Activated CD4-positive, alpha-beta T cell treated with anti-CD3 and anti-CD28 coated beads, Interleukin-2, Interleukin-6, amounts not matched to agents 100 ng/mL and 50 ng/mL, durations not matched to agents 16 hours and 8 hours (primary cell): ENCODE measurements at regions not wholly inside any gene's neighbourhood (a gene's known extent, or its start where the extent isn't known, plus 50 kb on each side); places are given as distances from the start of the nearest gene placed in this dataset.

Experiments used
- DNase-seq: peaks from one replicate; pipeline ENCODE4 v3.0.0-alpha.2; 2020

- DNase-seq: no peak
Observed at GRCh38 chr1:235009561-235010306, 118.9 kb downstream of the TOMM20 start.

DNA sequence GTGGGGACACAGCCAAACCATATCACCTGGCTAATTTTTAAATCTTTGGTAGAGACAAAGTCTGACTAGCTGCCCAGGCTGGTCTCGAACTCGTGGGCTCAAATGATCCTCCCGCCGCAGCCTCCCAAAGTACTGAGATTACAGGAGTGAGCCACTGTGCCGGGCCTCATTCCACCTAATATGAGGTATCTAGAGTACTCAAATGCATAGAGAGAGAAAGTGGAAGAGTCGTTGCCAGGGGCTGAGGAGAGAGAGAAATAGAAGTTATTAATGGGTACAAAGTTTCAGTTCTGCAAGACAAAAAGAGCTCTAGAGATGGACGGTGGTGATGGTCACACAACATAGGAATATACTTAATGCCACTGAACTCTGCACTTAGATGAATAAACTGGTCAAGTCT is 119.6 kb downstream of the TOMM20 start:
- DNase-seq: no peak

DNA sequence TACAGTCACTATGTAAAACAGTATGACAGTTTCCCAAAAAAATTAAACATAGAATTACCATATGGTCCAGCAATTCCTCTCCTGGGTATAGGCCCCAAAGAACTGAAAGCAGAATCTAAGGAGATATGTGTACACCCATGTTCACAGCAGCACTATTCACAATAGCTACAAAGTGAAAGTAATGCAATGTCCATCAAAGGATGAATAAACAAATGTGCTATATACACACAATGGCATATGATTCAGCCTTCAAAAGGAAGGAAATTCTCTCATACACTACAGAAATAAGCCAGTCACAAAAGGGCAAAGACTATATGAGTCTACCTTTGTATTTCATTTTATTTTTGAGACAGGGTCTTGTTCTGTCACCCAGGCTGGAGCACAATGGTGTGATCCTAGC is 120.4 kb downstream of the TOMM20 start:
- DNase-seq: no peak

DNA sequence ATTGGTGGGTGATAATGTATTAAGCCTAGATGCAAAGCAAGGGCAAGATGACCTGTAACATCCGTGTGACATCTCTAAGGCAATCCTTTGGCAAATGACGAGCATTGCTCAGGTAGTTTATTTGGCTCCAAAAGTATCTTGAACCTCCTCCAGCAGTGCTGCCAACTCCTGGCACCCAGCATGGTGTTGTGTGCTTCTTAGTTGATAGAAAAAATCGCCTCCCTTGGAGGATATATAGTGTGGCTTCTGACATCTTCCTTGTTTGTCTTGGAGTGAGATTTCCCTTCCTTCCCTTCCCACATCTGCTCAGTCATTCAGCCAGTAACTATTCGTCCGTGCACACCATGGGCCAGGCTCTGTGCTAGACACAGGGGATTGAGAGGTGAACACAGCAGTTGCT is 121.8 kb downstream of the TOMM20 start:
- DNase-seq: no peak

- peak; percentile 65 for DNase-seq
Observed at GRCh38 chr1:235006132-235006721, 122.4 kb downstream of the TOMM20 start.

GRCh38 chr1:235004840-235005391 is 123.7 kb downstream of the TOMM20 start:
- no peak for DNase-seq

DNA sequence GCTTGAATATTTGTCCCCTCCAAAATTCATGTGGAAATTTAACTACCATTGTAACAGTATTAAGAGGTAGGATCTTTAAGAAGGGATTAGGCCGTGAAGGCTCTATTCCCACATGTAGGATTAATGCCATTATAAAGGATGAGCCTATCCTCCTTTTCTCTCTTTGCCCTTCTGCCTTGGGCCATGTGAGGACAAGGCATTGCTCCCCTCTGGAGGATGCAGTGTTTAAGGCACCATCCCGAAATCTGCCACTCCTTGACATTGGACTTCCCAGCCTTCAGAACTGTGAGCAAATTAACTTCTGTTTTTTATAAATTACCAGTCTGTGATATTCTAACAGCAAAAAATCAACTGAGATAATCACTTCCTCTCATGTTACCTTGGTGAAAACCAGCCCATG is 124.4 kb downstream of the TOMM20 start:
- DNase-seq: no peak

DNA sequence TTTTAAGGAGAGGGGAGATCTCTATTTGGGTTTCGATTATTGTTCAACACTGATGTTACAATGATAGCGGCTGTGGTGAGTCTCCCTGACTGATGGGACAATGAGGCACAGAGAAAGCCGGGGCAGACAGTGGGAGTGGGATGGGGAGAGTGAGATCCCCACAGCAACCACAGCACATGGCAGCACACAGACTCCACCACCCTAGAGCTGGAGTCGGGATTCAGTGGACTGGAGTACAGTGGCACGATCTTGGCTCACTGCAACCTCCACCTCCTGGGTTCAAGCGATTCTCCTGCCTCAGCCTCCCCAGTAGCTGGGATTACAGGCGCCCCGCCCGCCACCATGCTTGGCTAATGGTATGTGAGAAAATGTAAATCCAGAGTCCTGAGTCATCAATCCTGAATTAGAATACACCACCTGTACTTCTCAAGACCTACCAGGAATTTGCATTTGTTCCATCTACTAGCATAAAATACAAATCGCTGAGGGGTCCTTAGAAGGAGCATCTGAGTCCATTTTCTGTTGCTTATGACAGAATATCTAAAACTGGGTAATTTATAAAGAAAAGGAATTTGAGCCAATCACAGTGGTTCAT is 125.8 kb downstream of the TOMM20 start:
- DNase-seq: no peak

DNA sequence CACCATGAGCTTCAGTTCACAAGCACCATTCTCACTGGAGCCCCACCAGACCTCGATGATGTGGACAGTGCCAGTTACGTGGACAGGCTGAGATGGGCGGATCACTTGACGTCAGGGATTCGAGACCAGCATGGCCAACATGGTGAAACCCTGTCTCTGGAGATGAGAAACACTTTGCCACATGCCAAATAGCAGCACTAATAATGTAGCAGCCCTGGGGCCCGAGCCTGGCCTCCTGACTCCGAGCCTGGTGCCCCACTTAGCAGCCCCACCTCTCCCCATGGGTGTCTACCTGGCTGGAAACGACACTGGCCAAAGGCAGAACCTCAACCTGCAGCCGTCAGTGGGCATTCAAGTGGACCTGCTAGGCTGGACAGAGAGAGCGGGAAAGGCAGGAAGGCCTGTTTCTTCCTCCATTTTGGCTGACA is 129.1 kb downstream of the TOMM20 start:
- no peak for DNase-seq

- DNase-seq: no peak
Observed at GRCh38 chr1:234997896-234998741, 130.5 kb downstream of the TOMM20 start.

- no peak for DNase-seq
Observed at GRCh38 chr1:234997201-234997895, 131.3 kb downstream of the TOMM20 start.

DNA sequence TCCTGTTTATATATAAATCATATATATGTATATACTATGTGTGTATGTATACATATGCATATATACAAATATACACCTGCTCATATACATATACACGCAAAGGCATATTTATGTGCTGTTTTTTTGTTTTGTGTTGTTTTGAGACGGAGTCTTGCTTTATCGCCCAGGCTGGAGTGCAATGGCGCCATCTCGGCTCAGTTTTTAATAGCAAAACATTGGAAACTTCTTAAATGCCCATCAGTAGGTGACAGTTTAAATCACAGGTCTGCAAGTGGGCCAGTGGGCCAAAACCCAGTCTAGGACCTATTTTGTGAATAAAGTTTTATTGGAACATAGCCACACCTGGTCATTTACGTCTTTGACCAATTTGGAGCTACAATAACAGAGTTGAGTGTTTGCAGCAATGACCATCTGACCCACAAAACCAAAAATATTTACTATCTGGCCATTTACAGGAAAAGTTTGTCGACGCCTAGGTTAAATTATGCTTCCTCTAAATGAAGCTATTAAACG is 132.3 kb downstream of the TOMM20 start:
- no peak for DNase-seq

DNA sequence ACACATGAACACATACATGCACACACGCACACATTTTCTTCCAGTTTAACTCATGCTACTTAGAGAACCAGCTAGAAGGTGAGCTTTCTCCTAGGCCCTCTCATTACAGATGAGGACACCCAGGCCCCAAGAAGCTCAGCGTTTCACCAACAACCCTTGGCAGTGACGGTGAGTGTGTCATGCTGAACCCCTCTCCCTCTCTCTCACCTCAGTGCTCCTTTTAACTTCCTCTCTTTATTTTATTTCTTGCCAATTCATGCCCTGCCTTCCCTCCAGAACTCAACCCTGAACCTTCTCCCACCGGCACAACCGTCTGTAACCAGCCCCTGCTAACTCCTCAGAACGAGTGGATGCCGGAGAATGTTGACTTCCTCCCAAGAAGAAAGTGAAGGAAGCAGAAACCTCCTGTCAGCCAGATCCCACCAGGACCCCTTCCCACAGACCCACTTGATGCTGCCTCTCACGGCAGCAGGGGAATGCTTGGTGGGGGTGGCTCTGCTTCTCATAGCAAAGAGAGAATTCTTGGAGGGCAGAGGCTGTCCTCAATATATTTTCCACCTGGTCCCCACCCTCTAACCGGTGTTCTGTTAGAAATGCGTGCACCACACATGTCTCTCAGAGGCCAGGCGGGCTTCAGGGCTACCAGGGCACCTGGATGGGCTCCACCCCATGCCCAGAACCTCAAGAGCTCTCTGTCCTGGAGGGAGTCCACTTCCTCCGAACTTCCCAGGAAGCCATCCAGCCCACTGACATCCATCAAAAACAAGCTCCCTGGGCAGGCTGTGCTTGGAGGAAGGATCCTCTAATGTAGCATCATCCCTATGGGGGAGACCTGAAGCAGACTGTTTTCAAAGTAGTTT is 134.0 kb downstream of the TOMM20 start:
- DNase-seq: no peak

DNA sequence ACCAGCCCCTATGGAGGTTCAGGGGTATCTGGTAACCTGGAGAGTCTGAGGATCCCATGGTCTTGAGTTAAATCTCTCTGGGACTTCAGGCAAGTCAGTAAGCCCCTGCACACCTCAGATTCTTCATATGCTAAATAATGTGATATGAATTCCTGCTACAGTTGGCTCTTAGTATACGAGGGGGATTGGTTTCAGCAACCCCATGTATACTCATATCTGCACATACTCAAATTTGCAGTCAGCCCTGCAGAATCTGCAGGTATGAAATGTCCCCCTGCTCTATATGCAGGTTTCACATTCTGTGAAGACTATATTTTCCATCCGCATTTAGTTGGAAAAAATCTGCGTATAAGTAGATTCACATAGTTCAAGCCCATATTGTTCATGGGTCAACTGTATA is 136.6 kb downstream of the TOMM20 start:
- DNase-seq: no peak

GRCh38 chr1:234990874-234991801 is 137.5 kb downstream of the TOMM20 start:
- no peak for DNase-seq

DNA sequence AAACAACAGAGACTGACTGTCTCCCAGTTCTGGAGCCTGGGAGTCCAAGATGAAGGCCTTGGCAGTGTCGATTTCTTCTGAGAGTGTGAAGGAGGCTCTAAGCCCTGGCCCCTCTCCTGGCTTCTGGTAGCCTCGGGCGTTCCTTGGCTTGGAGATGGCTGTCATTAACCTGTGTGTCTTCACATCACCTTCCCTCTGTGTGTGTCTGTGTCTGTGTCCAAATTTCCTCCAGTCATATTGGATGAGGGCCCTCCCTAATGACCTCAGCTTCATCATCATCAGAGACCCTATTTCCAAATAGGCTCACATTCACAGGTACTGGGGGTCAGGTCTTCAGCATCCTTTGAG is 138.3 kb downstream of the TOMM20 start:
- no peak for DNase-seq

DNA sequence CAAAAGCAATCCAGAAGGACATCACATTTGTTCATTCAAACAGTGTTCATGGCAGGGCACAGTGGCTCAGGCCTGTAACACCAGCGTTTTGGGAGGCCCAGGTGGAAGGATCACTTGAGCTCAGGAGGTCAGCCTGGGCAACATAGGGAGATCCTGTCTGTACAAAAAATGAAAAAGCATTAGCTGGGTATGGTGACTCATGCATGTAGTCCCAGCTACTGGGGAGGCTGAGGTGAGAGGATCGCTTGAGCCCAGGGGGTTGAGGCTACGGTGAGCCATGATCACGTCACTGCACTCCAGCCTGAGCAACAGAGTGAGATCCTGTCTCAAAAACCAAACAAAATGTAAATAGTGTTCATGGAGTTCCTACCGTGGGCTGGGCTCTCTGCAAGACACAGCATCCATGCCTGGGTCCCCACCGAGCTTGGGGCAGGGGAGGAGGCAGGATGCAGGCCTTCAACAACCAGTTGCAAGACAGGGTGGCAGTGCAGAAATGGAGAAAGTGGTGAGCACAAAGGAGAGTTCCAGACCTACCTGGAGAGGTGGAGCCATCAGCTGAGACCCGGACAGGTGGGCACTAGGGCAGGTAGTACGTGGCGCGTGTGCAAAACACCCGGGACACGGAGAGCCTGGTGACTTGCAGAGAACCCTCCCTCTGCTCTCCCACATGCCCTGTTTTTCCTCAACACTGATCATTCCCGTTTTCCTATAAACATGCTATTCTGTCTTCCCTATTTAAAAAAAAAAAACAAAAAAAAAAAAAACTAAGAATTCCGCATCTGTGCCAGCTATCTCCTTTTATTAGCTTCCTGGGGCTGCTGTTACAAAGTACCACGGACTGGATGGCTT is 138.9 kb downstream of the TOMM20 start:
- DNase-seq: peak; percentile 50

DNA sequence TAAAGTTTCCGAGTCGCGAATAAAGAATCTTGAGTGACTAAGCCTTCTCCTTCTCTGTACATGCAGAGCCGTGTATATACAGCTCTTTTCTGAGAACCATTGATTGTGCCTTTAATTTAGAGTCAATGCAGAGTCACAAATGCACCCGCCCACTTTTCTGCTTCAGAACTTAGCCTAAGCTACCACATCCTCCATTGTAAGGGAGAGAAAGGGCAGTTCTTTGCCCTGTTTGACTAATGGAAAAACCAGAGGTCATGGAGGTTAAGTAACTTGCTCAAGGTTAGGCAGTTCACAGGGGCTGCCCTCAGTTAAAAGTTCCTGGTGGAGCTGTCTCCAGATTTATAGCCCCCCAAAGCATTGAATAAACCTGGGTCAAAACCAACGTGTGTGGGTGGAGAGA is 139.6 kb downstream of the TOMM20 start:
- peak; percentile 68 for DNase-seq

GRCh38 chr1:234988536-234988935 is 140.1 kb downstream of the TOMM20 start:
- no peak for DNase-seq
